H1 (cell line): ENCODE measurements at regions not wholly inside any gene's neighbourhood (a gene's known extent, or its start where the extent isn't known, plus 50 kb on each side); places are given as distances from the start of the nearest gene placed in this dataset.

ENCODE experiments used
- CTCF ChIA-PET: fragments of 300-600 bp; sonication (Branson Sonifier 250); formaldehyde crosslinking; loops from one replicate; lab custom pipeline; 2021; ENCODE audit not compliant: partially characterized antibody; lab: Charles Lee
- POLR2A ChIA-PET: fragments of 300-600 bp; sonication (Branson Sonifier 250); formaldehyde crosslinking; loops from one replicate; lab custom pipeline; 2021; ENCODE audit warnings: inconsistent platforms; ENCODE audit not compliant: partially characterized antibody; lab: Charles Lee
- DNase-seq, 2 experiments: peaks; one replicate each; pipeline versions ENCODE4 v3.0.0 to v3.0.0-alpha.2; 2010 to 2022; ENCODE audit warnings: low spot score in 2 of 2, low read depth in 1 of 2, mixed read lengths in 1 of 2
- FAIRE-seq: peaks from 2 replicates; lab custom pipeline; 2011; peaks lifted over from hg19 to GRCh38; lab: Jason Lieb, UNC
- H2AFZ ChIP-seq: 2 replicates; pipeline ENCODE4 v1.8.1; 2012; ENCODE audit warnings: low read length, inconsistent platforms
- H2AK5ac ChIP-seq: 2 replicates; pipeline ENCODE4 v1.6.1; 2013; ENCODE audit warnings: low read depth, low read length
- H2BK120ac ChIP-seq: replicated peaks from 2 replicates; pipeline ENCODE3; 2013; ENCODE audit warnings: low read depth, low read length, inconsistent platforms
- H2BK12ac ChIP-seq: 2 replicates; pipeline ENCODE4 v1.6.1; 2013; ENCODE audit warnings: low read depth, low read length
- H2BK15ac ChIP-seq: 2 replicates; pipeline ENCODE4 v1.6.1; 2013; ENCODE audit warnings: low read length
- H2BK20ac ChIP-seq: 2 replicates; pipeline ENCODE4 v1.6.1; 2013; ENCODE audit warnings: low read length
- H2BK5ac ChIP-seq: 2 replicates; pipeline ENCODE4 v1.6.1; 2013; ENCODE audit warnings: low read depth, low read length
- H3K14ac ChIP-seq: 2 replicates; pipeline ENCODE4 v1.6.1; 2013; ENCODE audit warnings: inconsistent platforms; ENCODE audit not compliant: insufficient read length
- H3K18ac ChIP-seq: 2 replicates; pipeline ENCODE4 v1.6.1; 2013; ENCODE audit warnings: low read length; ENCODE audit errors: extremely low read depth
- H3K23ac ChIP-seq: 2 replicates; pipeline ENCODE4 v1.6.1; 2013; ENCODE audit warnings: inconsistent platforms; ENCODE audit not compliant: insufficient read length
- H3K23me2 ChIP-seq: 2 replicates; pipeline ENCODE4 v1.6.1; 2013; ENCODE audit warnings: low read depth, low read length
- H3K27ac ChIP-seq: 2 replicates; pipeline ENCODE4 v1.6.1; 2011; ENCODE audit warnings: low read depth, low read length, inconsistent platforms
- H3K27me3 ChIP-seq, 4 experiments: replicated peaks in 1 of 4; 1 replicate in 1 of 4; 2 replicates in 3 of 4; pipeline versions ENCODE4 v1.6.1 to v1.8.1; 2011 to 2013; ENCODE audit warnings: low read length in 3 of 4, mild to moderate bottlenecking in 3 of 4, inconsistent platforms in 2 of 4, mixed read lengths in 2 of 4, moderate library complexity in 1 of 4; ENCODE audit not compliant: control insufficient read depth in 3 of 4, insufficient read depth in 3 of 4; ENCODE audit errors: extremely low read depth in 1 of 4
- H3K36me3 ChIP-seq, 4 experiments: 2 replicates each; pipeline versions ENCODE4 v1.6.1 to v1.8.1; 2011 to 2013; ENCODE audit warnings: mild to moderate bottlenecking in 4 of 4, low read length in 3 of 4, moderate library complexity in 2 of 4, control low read depth in 1 of 4, inconsistent platforms in 1 of 4; ENCODE audit not compliant: insufficient read depth in 4 of 4, control insufficient read depth in 2 of 4
- H3K4ac ChIP-seq: replicated peaks from 2 replicates; pipeline ENCODE3; 2013; ENCODE audit warnings: low read length, low read depth, mixed read lengths, inconsistent platforms; ENCODE audit not compliant: insufficient read length
- H3K4me1 ChIP-seq, 4 experiments: replicated peaks in 1 of 4; 1 replicate in 1 of 4; 2 replicates in 3 of 4; pipeline versions ENCODE4 v1.6.1 to v1.8.1; 2011 to 2013; ENCODE audit warnings: low read length in 3 of 4, inconsistent platforms in 2 of 4, mixed read lengths in 1 of 4; ENCODE audit not compliant: insufficient read depth in 4 of 4, control insufficient read depth in 3 of 4
- H3K4me2 ChIP-seq, 2 experiments: 2 replicates each; pipeline versions ENCODE4 v1.6.1 to v1.8.1; 2011 to 2013; ENCODE audit warnings: low read depth in 2 of 2, low read length in 2 of 2, control low read depth in 1 of 2, inconsistent platforms in 1 of 2, mild to moderate bottlenecking in 1 of 2; ENCODE audit not compliant: insufficient read depth in 1 of 2
- H3K4me3 ChIP-seq, 4 experiments: fragments of 200-600, 300-600 bp in 1 of 4; sonication (generic), shearing (Covaris generic), sonication (Bioruptor Twin) in 1 of 4; 2 replicates each; pipeline versions ENCODE4 v1.5.1 to v1.8.1; 2011 to 2016; ENCODE audit warnings: low read length in 4 of 4, low read depth in 3 of 4, control low read depth in 2 of 4, inconsistent platforms in 2 of 4, mild to moderate bottlenecking in 2 of 4, mixed read lengths in 1 of 4, moderate library complexity in 1 of 4; ENCODE audit not compliant: insufficient read depth in 2 of 4; ENCODE audit errors: extremely low read depth in 1 of 4
- H3K56ac ChIP-seq: replicated peaks from 2 replicates; pipeline ENCODE3; 2013; ENCODE audit warnings: low read depth, mild to moderate bottlenecking, mixed read lengths, low read length, inconsistent platforms; ENCODE audit not compliant: insufficient read length
- H3K79me1 ChIP-seq: 2 replicates; pipeline ENCODE4 v1.6.1; 2013; ENCODE audit warnings: low read depth, low read length, control low read depth
- H3K79me2 ChIP-seq, 2 experiments: 2 replicates each; pipeline versions ENCODE4 v1.6.1 to v1.8.1; 2012 to 2013; ENCODE audit warnings: low read length in 2 of 2, mild to moderate bottlenecking in 2 of 2, inconsistent platforms in 1 of 2; ENCODE audit not compliant: insufficient read depth in 2 of 2, control insufficient read depth in 1 of 2
- H3K9ac ChIP-seq, 4 experiments: replicated peaks in 1 of 4; 1 replicate in 1 of 4; 2 replicates in 3 of 4; pipeline versions ENCODE4 v1.6.1 to v1.8.1; 2011 to 2013; ENCODE audit warnings: low read depth in 3 of 4, low read length in 3 of 4, control low read depth in 2 of 4, mild to moderate bottlenecking in 2 of 4, moderate library complexity in 2 of 4, inconsistent platforms in 1 of 4; ENCODE audit errors: extremely low read depth in 1 of 4
- H3K9me3 ChIP-seq, 2 experiments: 2 replicates each; pipeline versions ENCODE4 v1.6.1 to v1.8.1; 2012 to 2013; ENCODE audit warnings: mild to moderate bottlenecking in 2 of 2, moderate library complexity in 2 of 2, control low read depth in 1 of 2, inconsistent platforms in 1 of 2, low read depth in 1 of 2, low read length in 1 of 2, mixed read lengths in 1 of 2; ENCODE audit not compliant: insufficient read depth in 2 of 2
- H4K20me1 ChIP-seq, 2 experiments: replicated peaks in 1 of 2; 2 replicates each; pipeline versions ENCODE3 to v1.8.1; 2011 to 2013; ENCODE audit warnings: inconsistent platforms in 2 of 2, low read length in 2 of 2, mild to moderate bottlenecking in 1 of 2; ENCODE audit not compliant: insufficient read depth in 2 of 2, control insufficient read depth in 1 of 2
- H4K5ac ChIP-seq: 2 replicates; pipeline ENCODE4 v1.6.1; 2013; ENCODE audit warnings: low read length, low read depth, mixed read lengths, inconsistent platforms; ENCODE audit not compliant: insufficient read length
- H4K8ac ChIP-seq: 2 replicates; pipeline ENCODE4 v1.8.0; 2013; ENCODE audit warnings: mild to moderate bottlenecking, moderate library complexity, low read length, inconsistent platforms; ENCODE audit not compliant: insufficient read depth; ENCODE audit errors: extremely low read depth
- H4K91ac ChIP-seq: replicated peaks from 2 replicates; pipeline ENCODE3; 2013; ENCODE audit warnings: low read length, mixed read lengths, inconsistent platforms; ENCODE audit not compliant: insufficient read length
- BRCA1 ChIP-seq: IDR thresholded peaks from 2 replicates; pipeline ENCODE4 v1.6.1; 2012; ENCODE audit warnings: low read depth, low read length, improper control_type of control experiment
- CBX5 ChIP-seq: fragments of 300-800, 300-1000 bp; sonication (generic); IDR thresholded peaks from 2 replicates; pipeline ENCODE4 v1.7.1; 2016; ENCODE audit warnings: antibody characterized with exemption, low read length, low read depth
- GABPA ChIP-seq: IDR thresholded peaks from 2 replicates; pipeline ENCODE4 v1.6.1; 2011; ENCODE audit warnings: mild to moderate bottlenecking, low read length, moderate library complexity, borderline replicate concordance; ENCODE audit not compliant: insufficient read depth
- HDAC2 ChIP-seq, 2 experiments: fragments of 300-600 bp in 1 of 2; sonication (generic) in 1 of 2; IDR thresholded peaks; 2 replicates each; pipeline ENCODE4 v1.6.1; 2011 to 2012; ENCODE audit warnings: low read depth in 2 of 2, low read length in 2 of 2, mild to moderate bottlenecking in 2 of 2, moderate library complexity in 2 of 2, borderline replicate concordance in 1 of 2, inconsistent platforms in 1 of 2
- HDAC6 ChIP-seq: IDR thresholded peaks from one replicate; pipeline ENCODE4 v1.7.1; 2012; ENCODE audit warnings: low read depth, mild to moderate bottlenecking, inconsistent platforms, low read length, moderate library complexity
- KDM4A ChIP-seq: IDR thresholded peaks from one replicate; pipeline ENCODE4 v1.7.1; 2012; ENCODE audit warnings: low read depth, mild to moderate bottlenecking, moderate library complexity, low read length, inconsistent platforms; ENCODE audit not compliant: severe bottlenecking
- RNF2 ChIP-seq: fragments of 200-900, 300-1000 bp; sonication (generic); IDR thresholded peaks from 2 replicates; pipeline ENCODE4 v1.7.1; 2016; ENCODE audit warnings: borderline replicate concordance, low read depth, mild to moderate bottlenecking, antibody characterized with exemption, low read length; ENCODE audit not compliant: poor library complexity, severe bottlenecking; ENCODE audit errors: missing control alignments
- SAP30 ChIP-seq: fragments of 300-600 bp; sonication (generic); IDR thresholded peaks from 2 replicates; pipeline ENCODE4 v1.7.1; 2012; ENCODE audit warnings: low read length, moderate library complexity, mild to moderate bottlenecking, inconsistent platforms; ENCODE audit not compliant: insufficient read depth, insufficient replicate concordance
- TAF7 ChIP-seq: optimal IDR thresholded peaks from 2 replicates; pipeline ENCODE3; 2011; ENCODE audit warnings: low read depth, mild to moderate bottlenecking, inconsistent platforms, low read length, moderate library complexity, borderline replicate concordance
- TEAD4 ChIP-seq: IDR thresholded peaks from 2 replicates; pipeline ENCODE4 v1.6.1; 2012; ENCODE audit warnings: low read depth, low read length, inconsistent platforms, mixed read lengths
- ZNF274 ChIP-seq: IDR thresholded peaks from 2 replicates; pipeline ENCODE4 v1.7.0; 2012; ENCODE audit warnings: low read length, borderline replicate concordance; ENCODE audit errors: extremely low read depth
- WGBS, 2 experiments: shearing (Covaris generic) in 1 of 2; methylation state at CpG; one replicate each; pipeline versions ENCODE4 v1.1.6 to v1.1.7; 2013 to 2015; ENCODE audit warnings: low lambda C conversion rate in 2 of 2, mixed read lengths in 2 of 2, inconsistent platforms in 1 of 2, low coverage in 1 of 2, missing lambda C conversion rate in 1 of 2; ENCODE audit not compliant: insufficient replicate concordance in 2 of 2, insufficient coverage in 1 of 2, insufficient read length in 1 of 2; ENCODE audit errors: extremely low coverage in 1 of 2, missing lambda C conversion rate in 1 of 2; 5-methylcytosine and 5-hydroxymethylcytosine counted together
- TF ChIP-seq, protein P1 (sequence below): IDR thresholded peaks from 2 replicates; pipeline ENCODE4 v1.6.1; 2012; ENCODE audit warnings: inconsistent platforms
- TF ChIP-seq, protein P2 (sequence below): IDR thresholded peaks from 2 replicates; pipeline ENCODE4 v1.6.1; 2011; ENCODE audit warnings: low read depth, mild to moderate bottlenecking, low read length; ENCODE audit not compliant: insufficient read depth

DNA sequence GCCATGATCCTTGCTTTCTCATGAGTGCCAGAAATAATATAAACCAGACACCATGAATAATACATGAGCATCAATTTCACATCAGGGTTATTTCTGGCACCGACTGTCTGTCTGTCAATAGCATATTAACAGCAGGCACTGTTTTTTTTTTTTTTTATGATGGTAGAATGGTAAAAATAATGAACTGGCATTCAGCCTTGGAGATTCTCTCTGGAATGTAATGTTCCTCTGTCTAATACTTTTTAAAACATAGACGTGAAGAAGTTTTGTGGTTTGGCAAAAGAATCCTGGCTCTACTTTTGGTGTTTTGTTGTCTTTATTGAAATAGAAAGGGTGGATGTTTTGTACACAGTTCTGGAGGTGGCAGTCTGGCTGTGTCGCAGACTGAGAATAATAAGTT lies 874.6 kb upstream of the PRKX start:
- Histone ChIP-seq H3K4me2 (no peak overlapping the region), H3K27ac (no peak overlapping the region), H4K8ac (no peak overlapping the region), H3K36me3 (no peaks in the 10 kb centered on the region), H3K27me3 (no peaks in the 10 kb centered on the region), H3K23me2 (no peaks in the 10 kb centered on the region), H3K9me3 (no peaks in the 10 kb centered on the region), H3K23ac (no peak overlapping the region), H3K79me2 (no peaks in the 10 kb centered on the region), H3K4me3 (no peak overlapping the region), H4K5ac (no peak overlapping the region), H2BK20ac (no peak overlapping the region), H2BK15ac (no peak overlapping the region), H3K18ac (no peak overlapping the region), H2BK120ac (no peak overlapping the region), H2AK5ac (no peak overlapping the region), H4K91ac (no peak overlapping the region), H3K79me1 (no peaks in the 10 kb centered on the region), H2BK12ac (no peak overlapping the region), H2BK5ac (no peak overlapping the region), H3K9ac (no peak overlapping the region), H3K14ac (no peak overlapping the region), H3K4ac (no peak overlapping the region), H2AFZ (no peak overlapping the region), H3K56ac (no peak overlapping the region), H3K4me1 (no peaks in the 10 kb centered on the region), H4K20me1 (no peaks in the 10 kb centered on the region)
- 94% methylated on average over 3 of the region's 3 CpGs; no CpG with 5 or more reads in 1 of the 2 experiments for WGBS, 2 experiments
- no peak for DNase-seq
- ChIA-PET CTCF (no interaction called here), POLR2A (no interaction called here)
- no peak for FAIRE-seq
- TF ChIP-seq HDAC2 (IDR thresholded peaks at IDR 0.05; ENCODE audit: borderline replicate concordance in 1 of 2, low read depth in 2 of 2, low read length in 2 of 2) (no peak), BRCA1 (no peak), GABPA (no peak), CBX5 (no peak), HDAC6 (no peak), TAF7 (no peak), KDM4A (no peak), ZNF274 (no peak), RNF2 (no peak), SAP30 (no peak), TEAD4 (no peak)
- TF ChIP-seq, protein P1, sequence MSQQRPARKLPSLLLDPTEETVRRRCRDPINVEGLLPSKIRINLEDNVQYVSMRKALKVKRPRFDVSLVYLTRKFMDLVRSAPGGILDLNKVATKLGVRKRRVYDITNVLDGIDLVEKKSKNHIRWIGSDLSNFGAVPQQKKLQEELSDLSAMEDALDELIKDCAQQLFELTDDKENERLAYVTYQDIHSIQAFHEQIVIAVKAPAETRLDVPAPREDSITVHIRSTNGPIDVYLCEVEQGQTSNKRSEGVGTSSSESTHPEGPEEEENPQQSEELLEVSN, result no peak
- TF ChIP-seq, protein P2, sequence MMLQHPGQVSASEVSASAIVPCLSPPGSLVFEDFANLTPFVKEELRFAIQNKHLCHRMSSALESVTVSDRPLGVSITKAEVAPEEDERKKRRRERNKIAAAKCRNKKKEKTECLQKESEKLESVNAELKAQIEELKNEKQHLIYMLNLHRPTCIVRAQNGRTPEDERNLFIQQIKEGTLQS, result no peak
